Hepatic stellate cell (primary cell): ENCODE measurements at regions not wholly inside any gene's neighbourhood (a gene's known extent, or its start where the extent isn't known, plus 50 kb on each side); places are given as distances from the start of the nearest gene placed in this dataset.
"Not testable (repeated sequence)": the region's sequence is repeated elsewhere in the genome, so short reads cannot be mapped to it uniquely, and the experiment has no call there.

Experiments used
- DNase-seq: peaks from one replicate; pipeline ENCODE4 v3.0.0; 2011; ENCODE audit warnings: low spot score

GRCh38 chr7:69439636-69440325, 158.5 kb upstream of the AUTS2 start:
- DNase-seq = no peak

- DNase-seq = no peak
These were observed 157.3 kb upstream of the AUTS2 start for GRCh38 chr7:69440976-69441375.

DNA sequence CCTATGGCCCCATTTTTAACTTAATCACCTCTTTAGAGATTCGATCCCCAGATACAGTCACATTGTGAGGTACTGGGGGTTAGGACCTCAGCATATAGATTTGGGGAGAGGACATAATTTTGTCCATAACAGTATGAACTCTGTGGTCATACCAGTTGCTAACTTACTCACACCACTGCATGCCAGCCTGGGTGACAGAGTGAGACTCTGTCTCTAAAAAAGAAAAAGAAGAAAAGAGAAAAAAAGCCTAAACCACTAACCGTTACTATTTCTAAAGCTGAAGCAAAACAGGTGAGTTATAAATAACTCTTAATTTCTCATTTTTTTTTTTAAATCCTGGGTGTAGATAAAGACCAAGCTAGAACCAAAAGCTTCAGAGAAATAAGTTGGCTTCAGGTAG, 155.1 kb upstream of the AUTS2 start:
- DNase-seq = no peak

DNA sequence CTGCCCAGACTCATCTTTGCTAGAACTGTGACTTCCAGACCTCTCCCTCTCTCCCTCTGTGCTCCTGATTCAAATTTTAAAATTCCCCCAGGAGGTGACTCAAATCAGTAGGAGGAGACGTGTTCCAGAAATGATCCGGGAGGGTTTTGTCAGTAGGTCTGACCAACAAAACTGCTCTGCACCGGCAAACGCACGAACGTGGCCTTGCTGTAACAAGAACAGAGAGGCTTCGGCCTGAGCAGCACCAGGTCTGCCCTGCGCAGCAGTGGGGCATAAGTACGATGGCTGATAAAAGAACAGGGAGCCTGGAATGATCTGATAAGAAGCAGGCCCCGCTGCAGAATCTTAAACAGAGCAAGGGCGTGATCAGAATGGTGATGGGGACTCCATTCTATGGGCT, 152.7 kb upstream of the AUTS2 start:
- no peak for DNase-seq

DNA sequence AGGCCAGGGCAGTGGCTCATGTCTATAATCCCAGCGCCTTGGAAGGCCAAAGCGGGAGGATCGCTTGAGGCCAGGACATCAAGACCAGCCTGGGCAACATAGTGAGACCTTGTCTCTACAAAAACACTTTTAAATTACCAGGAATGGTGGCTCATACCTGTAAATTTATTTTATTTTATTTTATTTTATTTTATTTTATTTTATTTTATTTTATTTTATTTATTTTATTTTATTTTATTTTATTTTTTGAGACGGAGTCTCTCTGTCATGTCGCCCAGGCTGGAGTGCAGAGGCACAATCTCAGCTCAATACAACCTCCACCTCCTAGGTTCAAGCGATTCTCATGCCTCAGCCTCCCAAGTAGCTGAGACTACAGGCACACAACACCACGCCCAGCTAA, 152.1 kb upstream of the AUTS2 start:
- DNase-seq = not testable (repeated sequence)

DNA sequence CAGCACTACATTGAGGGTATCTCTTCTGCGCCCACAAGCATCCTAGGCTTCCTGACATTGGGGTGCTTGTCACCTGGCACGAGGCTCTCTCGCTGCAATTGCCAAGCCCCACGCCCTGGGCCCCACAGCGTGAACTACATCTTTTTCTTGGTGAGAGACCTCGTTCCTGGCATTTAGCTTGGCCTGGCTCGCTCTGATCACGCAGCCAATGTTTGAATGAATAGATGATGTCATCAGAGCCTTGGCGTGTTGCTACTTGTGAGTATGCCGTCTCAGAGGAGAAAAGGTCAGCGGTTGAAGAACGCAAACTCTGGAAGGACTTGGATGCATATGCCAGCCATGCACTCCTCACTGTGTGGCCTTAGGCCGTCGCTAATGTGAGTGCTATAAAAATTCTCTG, 150.2 kb upstream of the AUTS2 start:
- no peak for DNase-seq

DNA sequence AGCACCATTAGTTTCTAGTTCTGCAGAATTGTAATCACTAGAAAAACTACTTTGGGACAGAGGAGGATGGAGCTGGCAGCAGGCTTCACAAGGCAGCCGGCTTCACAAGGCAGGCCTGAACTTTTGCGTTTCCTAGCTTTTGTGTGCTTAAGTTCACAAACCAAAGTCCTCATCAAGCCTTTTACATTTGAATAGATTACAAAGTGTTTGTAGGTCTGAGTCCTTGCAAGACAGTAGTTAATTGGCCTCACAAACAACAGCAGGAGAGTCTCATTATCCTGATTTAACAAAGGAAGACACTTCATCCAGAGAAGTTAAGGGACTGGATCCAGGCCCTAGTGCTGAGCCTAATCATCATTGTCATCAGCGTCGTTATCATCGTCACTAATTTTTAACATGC, 147.8 kb upstream of the AUTS2 start:
- no peak for DNase-seq

DNA sequence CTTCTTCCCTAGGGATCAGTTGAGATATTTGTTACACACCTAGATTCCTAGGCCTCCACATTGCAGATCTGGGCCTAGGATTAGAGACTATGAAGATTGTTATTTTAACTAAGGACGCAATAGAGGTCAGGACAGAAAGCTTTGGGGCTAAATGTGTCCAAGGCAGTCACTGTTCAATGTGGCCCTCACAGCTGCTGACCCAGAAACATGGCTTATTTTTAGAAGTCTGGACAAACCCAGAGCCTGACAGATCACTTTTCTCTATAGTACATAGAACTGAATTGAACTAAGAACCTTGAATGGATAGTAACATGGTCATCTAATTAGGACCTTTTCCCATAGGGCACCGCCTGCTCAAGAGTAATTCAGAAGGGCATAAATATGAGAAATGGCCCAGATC, 146.6 kb upstream of the AUTS2 start:
- no peak for DNase-seq

DNA sequence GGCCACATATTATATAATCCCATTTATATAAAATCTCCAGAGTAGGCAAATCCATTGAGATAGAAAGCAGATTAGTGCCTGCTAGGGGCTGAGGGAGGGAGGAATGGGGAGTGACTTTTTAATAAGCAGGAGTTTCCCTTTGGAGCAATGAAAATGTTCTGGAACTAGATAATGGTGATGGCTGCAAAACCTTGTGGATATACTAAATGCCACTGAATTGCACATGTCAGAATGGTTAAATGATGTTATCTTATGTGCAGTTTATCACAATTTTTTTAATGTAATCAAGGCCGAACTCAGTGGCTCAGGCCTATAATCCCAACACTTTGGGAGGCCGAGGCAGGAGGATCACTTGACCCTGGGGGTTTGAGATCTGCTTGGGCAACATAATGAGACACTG, 145.5 kb upstream of the AUTS2 start:
- no peak for DNase-seq

- no peak for DNase-seq
These were observed 140.4 kb upstream of the AUTS2 start for GRCh38 chr7:69457595-69458504.

GRCh38 chr7:69464035-69464434, 134.2 kb upstream of the AUTS2 start:
- DNase-seq = no peak

- no peak for DNase-seq
These were observed 133.0 kb upstream of the AUTS2 start for GRCh38 chr7:69465262-69465661.

- no peak for DNase-seq
These were observed 130.4 kb upstream of the AUTS2 start for GRCh38 chr7:69467826-69468225.

GRCh38 chr7:69476416-69476815, 121.9 kb upstream of the AUTS2 start:
- DNase-seq = no peak

DNA sequence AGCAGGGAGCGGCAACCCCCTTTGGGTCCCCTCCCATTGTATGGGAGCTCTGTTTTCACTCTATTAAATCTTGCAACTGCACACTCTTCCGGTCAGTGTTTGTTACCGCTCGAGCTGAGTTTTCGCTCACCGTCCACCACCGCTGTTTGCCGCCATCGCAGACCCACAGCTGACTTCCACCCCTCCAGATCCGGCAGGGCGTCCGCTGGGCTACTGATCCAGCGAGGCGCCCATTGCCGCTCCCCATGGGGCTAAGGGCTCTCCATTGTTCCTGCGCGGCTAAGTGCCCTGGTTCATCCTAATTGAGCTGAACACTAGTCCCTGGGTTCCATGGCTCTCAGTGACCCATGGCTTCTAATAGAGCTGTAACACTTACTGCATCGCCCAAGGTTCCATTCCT, 115.6 kb upstream of the AUTS2 start:
- no peak for DNase-seq

DNA sequence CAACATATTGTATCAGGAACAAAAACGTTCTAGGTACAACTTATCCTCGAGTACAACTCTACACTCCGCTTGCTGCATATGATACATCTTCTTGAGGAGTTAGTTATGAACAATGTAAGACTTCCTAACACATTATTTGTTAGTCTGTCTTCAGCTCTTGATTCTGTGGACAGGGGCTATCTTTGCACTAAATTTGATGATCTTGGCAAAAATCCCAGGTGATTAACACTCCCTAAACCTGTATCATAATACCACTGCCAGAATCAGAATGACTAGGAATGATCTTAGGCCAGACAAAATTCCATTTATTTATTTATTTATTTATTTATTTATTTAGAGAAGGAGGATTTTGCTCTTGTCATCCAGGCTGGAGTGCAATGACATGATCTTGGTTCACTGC, 108.7 kb upstream of the AUTS2 start:
- no peak for DNase-seq

DNA sequence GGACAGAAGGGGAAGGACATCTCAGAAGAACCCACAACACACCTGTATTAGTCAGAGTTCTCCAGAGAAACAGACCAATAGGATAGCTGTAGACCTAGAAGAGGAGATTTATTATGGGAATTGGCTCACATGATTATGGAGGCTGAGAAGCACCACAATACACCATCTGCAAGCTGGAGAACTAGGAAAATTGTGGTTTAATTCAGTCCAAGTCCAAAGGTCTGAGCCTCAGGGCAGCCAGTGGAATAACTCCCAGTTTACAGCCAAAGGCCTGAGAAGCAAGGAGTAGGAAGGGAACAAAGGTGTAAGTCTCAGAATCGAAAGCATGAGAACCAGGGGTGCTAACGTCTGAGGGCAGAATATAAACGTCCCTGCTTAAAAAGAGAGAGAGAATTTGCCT, 99.6 kb upstream of the AUTS2 start:
- no peak for DNase-seq

- DNase-seq = no peak
These were observed 95.9 kb upstream of the AUTS2 start for GRCh38 chr7:69502358-69502757.

GRCh38 chr7:69504733-69505420, 93.4 kb upstream of the AUTS2 start:
- DNase-seq = no peak

GRCh38 chr7:69508736-69509135, 89.5 kb upstream of the AUTS2 start:
- no peak for DNase-seq

GRCh38 chr7:69510114-69510513, 88.2 kb upstream of the AUTS2 start:
- no peak for DNase-seq

DNA sequence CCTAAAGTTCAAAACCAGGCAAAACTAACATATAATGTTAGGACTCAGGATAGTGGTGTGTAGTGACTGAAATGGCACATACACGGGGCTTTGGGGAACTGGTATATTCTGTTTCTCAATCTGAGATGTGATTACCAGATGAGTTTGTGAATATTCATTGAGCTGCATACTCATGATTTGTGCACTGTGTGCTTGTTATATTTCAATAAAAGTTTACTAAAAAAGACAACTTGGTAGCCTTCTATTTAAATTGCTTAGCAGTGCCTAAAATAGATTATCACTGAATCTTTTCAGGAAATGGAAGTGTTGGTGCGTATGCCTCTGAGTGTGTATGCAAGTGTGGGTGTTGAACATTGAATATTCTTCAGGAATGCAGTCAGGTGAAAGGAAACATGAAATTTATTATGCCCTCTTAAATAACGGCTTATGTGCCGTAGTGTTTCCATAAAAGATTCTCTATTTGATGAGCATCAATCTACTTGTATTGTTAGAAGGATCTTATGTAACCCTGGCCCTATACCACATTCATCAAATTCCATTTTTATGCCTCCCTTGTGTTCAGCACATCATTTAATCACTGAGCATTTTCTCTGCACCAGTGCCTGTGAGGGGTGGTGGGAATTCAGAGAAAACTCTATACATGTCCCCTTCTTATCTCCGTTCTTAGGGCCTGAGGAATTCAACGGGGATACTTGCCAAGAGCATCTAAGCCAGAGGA, 82.6 kb upstream of the AUTS2 start:
- DNase-seq = no peak
